ENCODE measurements at regions not wholly inside any gene's neighbourhood (a gene's known extent, or its start where the extent isn't known, plus 50 kb on each side); places are given as distances from the start of the nearest gene placed in this dataset.
A peak's percentile ranks its signal among the peaks of the same experiment; 100 is the strongest.
"Not testable (repeated sequence)": the region's sequence is repeated elsewhere in the genome, so short reads cannot be mapped to it uniquely, and the experiment has no call there.

DNA sequence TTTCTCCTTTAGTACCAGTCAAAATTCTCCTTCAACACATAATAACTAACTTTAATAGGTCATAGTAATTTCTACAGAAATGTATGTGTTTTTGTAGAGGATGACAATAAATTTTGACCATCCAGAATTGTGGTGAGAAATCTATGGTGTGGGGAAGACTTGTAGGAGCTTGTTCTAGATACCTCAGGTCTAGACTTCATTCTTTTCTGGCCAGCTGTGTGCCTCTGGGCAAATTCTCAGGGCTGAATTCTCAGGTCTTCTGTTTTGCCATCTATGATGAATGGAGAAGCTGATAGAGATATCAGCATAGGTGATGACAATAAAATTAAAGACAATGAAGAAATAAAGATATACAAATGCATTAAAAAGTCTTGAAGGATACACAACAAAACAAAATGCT, 298.6 kb upstream of the MEF2C start:
- no peak for DNase-seq

DNA sequence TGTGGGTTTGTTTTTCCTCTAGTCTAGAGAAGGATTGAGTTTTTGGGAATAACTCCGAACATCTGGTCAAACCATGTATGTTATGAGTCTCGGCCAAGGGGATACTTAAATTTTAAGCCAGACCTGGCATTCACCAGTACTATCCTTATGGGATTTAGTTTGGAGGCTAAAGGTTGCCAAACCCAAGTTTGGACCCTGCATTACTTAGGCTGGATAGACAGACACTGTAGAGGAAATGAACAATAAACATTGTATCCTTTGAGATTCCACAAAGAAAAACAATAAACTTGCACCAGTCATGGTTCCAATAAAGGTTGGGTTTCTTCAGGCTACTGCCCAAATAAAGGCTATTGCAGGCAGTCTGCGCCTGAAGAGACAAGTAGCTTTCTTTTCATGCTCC, 296.7 kb upstream of the MEF2C start:
- DNase-seq = no peak

DNA sequence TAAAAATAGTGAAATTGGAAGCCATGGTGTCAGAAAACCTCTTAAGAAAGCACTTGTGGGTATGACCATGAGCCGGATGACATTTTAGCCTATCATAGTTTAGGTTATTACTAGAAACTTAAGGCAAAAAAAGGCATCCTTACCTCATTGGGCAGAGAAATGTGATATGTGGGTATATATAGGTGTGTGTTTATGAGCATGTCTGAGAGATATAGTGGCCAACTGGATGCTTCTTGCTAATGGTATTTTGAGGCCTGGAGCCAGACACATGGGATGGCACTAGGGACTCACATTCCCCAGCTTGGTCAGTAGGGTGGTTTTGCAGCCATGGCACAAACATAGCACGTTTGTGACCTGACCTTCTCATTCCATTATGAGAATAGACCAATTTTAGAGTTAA, 295.6 kb upstream of the MEF2C start:
- no peak for DNase-seq

DNA sequence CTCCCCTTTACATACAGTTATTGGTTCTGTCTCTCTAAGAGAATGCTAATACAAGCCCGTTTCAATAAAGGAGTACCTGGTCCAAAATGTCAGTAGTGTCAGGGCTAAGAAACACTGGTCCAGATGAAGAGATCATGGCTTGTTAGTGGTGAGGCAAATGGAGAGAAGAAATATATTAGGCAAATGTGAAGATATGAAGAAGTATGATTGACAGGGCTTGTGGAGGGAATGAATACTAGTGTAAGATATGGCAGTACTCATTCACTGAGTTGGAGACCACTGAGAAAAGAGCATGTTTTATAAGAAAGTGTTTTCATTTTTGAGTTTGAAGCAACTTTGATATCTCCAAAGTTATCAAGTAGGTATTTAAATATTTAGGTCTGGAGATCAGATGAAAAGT, 290.5 kb upstream of the MEF2C start:
- DNase-seq = no peak

DNA sequence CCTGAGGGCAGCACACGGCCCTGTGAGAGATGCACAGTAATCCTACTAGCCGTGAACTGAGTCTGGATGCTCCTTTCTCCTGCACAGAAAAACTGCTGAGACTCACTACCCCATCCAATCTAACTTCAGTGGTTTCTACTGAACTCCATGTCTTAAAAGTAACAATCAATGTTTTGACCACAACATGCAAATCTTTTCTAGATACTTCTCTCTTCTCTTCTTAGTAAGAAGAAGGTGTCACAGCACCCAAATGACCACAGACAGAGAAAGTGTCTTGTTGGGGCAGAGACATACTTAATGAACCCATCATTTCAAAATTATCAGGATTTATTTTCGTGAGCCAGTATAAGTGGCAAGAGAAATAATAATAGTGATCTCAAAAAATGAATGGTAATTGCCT, 285.8 kb upstream of the MEF2C start:
- DNase-seq = no peak

DNA sequence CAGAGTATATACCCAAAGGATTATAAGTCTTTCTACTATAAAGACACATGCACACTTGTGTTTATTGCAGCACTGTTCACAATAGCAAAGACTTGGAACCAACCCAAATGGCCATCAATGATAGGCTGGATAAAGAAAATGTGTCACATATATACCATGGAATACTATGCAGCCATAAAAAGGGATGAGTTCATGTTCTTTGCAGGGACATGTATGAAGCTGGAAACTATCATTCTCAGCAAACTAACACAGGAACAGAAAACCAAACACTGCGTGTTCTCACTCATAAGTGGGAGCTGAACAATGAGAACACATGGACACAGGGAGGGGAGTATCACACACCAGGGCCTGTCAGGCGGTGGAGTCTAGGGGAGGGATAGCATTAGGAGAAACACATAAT, 281.7 kb upstream of the MEF2C start:
- not testable (repeated sequence) for DNase-seq

DNA sequence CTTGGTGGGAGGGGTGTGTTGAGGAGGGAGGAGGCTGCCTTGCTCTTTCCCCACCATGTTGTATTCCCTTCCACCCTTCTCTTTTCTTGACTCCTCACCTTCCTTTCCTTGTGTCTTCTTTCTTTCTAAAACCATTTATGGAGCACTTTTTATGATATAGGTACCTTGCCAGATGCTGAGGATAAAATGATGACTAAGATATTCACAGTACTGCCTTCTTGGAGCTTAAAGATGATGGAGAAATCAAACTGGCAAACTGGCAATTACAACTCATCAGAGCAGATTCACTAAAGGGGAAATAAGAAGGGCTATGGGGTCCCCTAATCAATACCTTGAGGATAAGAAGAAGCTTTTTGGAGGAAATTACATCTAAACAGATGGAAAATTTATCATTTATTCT, 273.2 kb upstream of the MEF2C start:
- DNase-seq = no peak

DNA sequence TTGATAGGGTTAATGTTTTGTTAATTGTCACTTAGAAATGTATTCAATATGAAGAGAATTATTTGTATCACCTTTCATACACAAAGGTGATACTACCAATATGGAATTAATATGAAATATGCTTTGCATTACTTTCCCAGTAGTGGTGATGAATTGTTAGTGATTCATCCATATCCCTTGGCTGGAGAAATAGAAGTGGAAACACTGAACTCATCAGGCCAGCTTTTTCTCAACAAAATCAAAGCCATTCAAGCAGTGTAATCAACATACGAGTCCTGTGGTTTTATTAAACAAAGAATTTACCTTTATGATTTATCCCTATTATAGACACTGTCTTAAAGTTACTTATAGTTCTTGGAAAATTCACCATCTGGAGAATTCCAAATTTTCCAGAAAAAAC, 264.0 kb upstream of the MEF2C start:
- no peak for DNase-seq

DNA sequence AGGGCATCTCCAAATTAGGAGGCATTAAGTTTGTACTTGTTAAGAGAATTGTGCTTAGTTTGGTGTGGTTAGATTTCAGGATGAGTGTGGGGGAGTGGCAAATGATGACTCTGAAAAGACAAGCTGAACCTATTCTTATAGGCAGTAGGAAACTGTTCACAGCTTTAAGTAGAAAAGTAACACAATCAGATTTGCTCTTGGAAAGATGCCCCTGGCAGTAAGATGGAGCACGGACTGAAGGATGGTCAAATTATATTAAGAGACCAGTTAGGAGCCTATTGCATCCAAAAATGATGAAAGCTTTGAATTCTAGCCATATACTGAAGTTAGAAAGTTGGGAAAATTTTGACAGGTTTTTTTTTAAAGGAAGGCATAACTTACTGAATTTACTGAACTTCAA, 254.2 kb upstream of the MEF2C start:
- DNase-seq = no peak

DNA sequence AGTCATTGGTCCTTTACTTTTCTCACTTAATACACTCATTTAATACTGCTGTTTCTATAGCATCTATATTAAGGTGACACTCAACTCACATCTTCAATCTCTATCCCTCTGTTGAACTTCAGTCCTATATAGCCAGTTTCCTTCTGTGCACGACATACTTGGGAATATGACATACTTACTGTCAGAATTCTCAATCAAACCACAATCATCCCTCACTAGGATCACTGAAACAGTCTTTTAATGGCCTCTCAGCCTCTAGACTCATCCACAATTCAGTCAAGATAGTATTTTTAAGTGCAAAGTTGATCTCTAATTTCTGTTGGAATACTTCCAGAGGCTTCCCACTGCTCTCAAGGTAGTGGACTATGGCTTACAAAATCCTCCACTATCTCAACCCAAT, 251.0 kb upstream of the MEF2C start:
- no peak for DNase-seq

DNA sequence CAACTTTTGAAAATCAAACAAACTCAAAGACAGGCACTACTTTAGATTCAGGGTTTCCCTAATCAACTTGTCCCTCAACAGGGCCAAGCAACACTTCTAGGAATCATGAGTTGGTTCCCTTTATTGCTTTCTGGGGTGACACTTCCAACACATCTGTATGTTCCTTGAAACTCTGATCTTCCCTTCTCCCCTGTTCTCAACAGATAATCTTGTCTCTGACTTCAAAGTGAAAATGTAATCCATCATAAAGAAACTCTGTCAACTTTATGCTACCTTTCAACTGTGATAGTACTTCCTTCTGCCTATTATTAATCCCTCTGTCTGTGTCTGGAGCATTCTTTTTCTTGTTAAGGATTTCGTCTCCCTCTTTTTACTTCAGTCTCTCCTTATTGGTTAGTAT, 250.1 kb upstream of the MEF2C start:
- no peak for DNase-seq

DNA sequence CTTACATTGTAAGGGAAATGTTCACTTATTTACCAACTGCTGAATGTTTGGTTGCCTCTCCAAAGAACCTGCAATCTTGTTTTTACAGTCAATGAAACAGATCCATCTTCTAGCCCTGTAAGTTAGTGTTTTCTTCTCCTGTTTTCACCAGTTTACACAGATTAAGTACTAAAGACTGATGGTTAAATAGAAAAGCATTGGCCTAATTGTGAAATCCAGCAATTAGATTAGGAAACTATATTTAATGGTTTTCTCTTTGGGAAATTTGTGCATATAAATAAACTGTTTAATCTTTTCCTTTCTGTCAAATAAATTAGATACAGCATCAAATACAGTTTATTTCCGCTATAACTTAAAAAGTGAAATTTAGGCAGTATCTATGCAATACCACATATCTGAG, 247.9 kb upstream of the MEF2C start:
- no peak for DNase-seq

DNA sequence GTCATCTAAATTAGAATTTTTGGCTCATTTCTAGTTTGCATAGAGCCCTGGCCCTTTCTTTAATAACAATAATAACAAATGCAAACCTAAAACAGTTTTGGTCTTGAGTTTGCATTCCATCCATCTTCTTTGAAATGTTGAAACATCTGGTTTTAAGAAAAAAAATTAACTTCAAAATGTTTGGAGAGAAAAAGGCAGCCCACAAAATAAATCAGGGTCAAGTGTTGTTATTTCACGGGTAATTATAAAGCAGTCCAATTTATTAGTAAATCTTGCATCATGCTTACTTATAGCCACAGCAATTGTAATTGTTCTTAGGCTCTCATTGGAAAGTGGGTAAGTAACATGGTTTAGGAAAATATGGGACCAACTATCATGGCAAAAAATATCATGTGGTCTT, 247.0 kb upstream of the MEF2C start:
- DNase-seq = no peak

DNA sequence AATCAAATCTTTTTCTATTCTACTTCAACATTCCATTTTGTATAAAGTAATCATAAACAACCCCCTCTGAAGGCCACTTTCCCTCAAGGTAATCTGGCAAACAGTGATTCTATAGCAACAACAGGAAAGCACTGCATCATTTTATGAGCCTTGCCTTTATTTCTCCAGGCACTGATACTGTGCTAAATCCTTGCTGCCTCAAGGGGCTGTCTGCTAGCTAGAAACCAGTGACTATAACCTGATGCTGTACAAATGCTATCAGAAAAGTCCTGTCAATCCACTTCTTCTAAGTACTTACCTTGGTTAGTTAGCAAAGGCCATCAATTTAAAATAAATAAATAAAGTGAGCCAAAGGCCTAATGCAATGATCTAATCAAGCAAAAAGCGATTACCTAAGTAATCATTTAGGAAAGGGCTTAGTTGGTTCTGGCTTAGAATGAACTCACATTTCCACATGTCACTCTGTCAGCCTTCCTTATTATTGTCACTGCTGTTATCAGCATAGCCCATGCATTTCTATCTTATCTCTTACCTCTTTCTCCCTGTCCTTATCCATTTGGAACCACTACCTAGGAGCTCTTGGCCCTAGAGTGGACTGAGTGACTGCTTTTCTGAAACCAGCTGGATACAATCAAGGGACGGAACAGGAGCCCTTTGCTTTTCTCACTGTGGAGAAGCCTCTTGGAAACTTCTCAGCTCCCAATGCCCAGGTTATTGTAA, 246.1 kb upstream of the MEF2C start:
- DNase-seq = no peak

DNA sequence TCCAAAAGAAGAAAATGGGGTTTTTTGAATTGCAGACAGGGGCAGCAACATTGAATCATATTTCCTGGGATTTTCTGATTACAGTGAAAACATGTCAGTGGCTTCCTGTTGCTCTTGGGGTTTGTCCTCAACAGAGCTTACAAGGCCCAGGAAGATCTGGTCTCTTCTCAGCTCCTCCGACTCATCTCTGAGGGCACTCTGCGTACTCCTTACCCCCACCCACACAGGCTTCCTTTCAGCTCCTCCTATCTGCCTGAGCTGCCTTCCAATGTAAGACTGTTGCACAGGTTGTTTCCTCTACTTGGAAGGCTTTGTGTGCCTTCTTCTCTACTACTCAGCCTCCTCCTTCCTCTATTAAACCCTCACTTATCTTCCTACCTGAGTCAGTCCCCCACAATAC, 245.1 kb upstream of the MEF2C start:
- no peak for DNase-seq

DNA sequence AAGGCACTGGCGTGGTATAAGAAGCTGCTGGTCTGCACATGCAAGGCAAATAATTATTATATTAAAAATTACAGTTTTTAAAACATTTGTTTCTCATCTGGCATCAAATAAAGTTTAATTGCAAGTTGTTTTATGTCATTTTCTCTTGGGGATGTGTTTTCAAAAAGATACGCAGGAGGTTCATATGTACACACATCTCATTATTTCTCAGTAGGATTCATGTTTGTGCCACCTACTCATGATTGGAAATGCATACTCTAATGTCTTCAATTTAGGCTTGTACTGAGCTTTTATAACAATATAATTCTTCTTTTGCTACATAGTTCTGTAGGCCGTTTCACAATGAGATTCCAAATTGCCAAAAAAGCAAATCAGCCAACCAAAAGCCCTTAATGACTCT, 244.2 kb upstream of the MEF2C start:
- no peak for DNase-seq

DNA sequence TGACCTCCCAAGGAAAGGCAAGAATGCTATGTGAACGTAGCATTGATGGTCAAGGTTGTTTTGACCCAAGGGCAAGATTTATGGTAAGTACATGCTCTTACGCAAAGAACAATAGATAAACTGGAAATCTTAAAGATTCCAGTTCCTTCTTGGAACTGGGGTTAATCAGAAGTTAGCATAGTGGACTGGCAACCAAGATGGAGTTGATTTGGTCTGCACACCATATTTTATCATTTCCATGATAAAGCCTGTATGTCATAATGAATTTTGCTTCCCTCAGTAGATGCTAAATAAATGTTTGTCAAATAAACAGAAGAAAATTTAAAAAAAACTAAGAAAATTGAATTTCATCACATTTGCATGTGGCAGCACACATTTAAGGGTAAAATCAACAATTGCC, 242.4 kb upstream of the MEF2C start:
- no peak for DNase-seq

DNA sequence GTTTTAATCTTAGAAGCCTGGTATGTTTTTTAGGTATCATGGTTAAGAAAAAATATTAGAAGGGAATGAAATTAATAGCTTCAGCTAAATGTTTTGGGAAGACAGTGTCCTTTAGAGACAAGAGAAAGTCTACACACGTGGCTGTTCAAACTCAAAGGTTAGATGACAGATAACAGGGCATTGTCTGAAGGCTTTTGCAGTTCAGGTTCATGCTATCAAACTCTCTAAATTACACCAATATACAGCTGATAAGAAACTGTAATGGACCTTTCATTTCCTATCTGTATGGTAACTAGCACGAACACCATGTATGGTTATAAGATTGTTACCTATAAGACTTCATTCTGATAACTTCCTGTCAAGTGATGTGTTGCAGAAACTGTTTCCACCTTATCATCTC, 240.6 kb upstream of the MEF2C start:
- DNase-seq = no peak

DNA sequence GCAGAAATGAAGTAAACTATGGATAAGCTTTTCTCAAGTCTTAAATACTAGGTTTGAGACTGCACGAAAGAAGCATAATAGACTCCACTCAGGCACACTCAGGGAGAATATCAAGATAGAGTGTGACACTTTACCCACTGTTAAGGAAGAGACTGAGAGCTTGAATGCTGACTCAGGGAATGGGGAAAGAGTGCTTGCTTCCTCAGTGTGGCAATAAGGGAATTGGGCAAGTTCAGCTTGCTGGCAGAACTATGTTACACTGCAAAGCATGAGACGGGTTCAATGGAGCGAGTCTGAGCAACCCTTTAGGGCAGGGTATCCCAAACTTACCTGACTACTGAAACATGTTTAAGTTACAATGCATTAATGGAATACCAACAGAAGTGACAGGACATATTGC, 237.7 kb upstream of the MEF2C start:
- no peak for DNase-seq

DNA sequence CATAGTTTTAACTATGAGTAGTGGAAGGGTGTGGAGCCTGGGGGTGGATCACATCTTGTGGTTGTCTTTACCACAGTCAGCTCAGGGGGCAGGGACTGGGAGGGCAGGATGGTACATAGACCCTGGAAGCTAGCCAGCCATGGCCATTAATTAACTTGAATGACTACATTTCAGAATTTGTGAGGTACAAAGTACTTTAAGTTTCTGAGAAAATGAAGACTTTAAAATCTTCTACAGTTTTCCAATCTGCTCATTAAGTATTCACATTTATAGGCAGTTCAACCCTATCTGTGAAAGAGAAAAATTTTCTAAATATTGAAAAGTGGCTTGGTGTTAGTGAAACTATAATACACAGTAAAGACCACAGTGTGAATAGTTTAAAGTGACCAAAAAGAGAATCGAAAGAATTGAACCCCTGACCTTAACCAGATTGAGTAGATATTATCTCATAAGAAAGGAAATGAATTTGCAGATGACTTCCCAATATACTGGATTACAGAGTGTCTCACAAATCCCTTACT, 234.2 kb upstream of the MEF2C start:
- peak; percentile 20 for DNase-seq

DNA sequence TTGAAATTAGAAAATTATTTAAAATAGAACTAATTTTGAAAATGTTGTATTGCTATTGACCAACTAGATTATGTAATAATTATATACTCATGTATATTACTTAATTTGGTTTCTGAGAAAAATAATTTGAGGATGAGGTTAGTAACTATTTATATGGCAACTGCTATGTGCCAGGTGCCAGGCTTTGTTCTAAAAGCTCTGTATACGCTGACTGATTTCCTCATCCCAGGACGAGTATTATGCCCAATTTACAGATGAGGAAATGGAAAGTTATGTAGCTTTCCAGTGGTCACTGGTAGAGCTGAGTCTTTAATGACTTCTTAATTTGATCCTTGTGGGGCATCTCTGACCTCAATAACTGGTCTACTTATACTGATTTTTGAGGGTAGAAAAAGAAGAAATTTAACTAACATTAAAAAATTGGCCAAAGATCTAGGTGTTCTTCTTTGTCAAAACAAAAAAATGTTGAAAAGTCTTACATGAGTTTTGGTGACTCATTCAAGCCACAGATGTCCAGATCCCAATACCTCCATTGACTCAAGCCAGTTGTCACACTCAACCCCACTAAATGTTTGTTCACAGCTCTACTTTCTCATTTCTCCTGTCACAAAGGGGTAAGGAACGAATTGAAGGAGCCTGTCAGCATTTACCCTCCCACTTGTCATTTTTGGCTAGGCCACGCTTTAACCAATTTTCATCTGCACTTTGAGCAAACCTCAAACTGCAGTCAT, 228.1 kb upstream of the MEF2C start:
- DNase-seq = no peak

DNA sequence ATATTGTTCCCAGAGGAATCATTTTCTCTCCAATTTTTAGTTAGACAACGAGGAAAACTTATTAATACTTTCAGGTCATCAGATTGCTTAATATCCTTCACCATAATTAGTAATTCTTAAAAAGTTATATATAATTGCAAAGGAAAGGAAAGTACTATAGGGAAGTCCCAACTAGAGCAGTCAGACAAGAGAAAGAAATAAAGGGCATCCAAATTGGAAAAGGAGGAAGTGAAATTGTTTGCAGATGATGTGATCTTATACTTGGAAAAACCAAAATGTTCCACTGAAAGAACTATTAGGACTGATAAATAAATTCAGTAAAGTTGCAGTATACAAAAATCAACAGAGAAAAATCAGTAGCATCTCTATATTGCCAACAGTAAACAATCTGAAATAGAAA, 223.5 kb upstream of the MEF2C start:
- DNase-seq = no peak

DNA sequence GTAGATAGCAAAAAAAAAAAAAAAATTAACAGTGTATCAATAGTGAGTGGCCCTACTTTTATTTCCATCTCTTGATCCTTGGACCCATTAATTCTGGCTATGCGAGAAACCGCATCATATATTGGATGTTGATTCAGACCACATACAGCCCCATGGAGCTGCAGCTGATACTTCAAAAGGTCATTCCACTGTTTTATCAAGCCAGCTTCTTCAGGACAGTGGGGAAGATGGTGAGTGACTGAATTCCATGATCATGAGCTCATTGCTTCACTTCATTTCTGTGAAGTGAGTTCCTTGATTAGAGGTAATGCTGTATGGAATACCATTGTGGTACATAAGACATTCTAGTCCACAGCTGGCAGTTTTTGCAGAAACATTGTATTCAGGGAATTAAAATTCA, 222.9 kb upstream of the MEF2C start:
- DNase-seq = no peak

DNA sequence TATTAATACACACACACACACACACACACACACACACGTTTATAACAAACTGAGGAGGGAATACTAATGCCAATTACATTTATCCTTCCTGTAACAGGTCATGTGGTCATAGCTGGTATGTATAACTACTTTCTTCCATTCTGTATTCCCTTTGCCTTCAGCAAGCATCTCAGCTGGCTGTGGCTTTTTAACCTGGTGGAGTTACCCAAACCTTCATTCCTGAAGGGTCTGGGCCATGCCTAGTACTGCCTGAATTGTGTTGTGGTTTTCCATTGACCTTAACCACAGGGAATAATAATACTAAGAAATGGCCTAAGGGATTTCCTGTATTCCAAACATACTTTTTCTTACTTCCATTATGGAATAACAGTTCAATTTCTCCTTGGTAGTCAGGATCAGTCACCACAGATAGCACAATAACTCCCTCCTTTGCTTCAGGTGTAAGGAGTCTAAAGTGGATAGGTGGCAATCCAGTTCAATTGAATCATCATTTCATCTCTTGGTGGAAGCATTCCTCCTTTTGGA, 222.2 kb upstream of the MEF2C start:
- no peak for DNase-seq
